HepG2 (cell line): ENCODE measurements at regions not wholly inside any gene's neighbourhood (a gene's known extent, or its start where the extent isn't known, plus 50 kb on each side); places are given as distances from the start of the nearest gene placed in this dataset.

Experiments
- ATAC-seq: fragments of 200-7000 bp; cut with Tn5 transposase; 3 replicates; pipeline ENCODE4 v1.9.1; 2020; ENCODE audit warnings: mild to moderate bottlenecking, moderate library complexity
- BruUV-seq: library from RNA; stranded (reverse); fragments of 400-500 nt; replicated peaks from 2 replicates; lab custom pipeline; 2021; lab: Mats Ljungman, UMichigan
- CTCF ChIA-PET: fragments of 300-600 bp; formaldehyde crosslinking; extraction: SDS; loops from one replicate; lab custom pipeline; 2021; ENCODE audit warnings: low total read pairs, inconsistent platforms, low intra/inter-chr PET ratio; lab: Yijun Ruan, JAX
- POLR2A ChIA-PET: fragments of 350-600 bp; sonication (Branson Sonifier 250); formaldehyde crosslinking; loops from one replicate; lab custom pipeline; 2020; ENCODE audit warnings: antibody characterized with exemption, inconsistent platforms; lab: Yijun Ruan, JAX
- DNase-seq: peaks from one replicate; pipeline ENCODE4 v3.0.0-alpha.2; 2015; ENCODE audit warnings: low spot score
- FAIRE-seq: peaks from 3 replicates; lab custom pipeline; 2011; peaks lifted over from hg19 to GRCh38; lab: Jason Lieb, UNC
- H2AFZ ChIP-seq: one replicate; pipeline ENCODE4 v1.6.1; 2011; ENCODE audit warnings: low read length, inconsistent platforms
- H3K27ac ChIP-seq: fragments of 300-600 bp; 3 replicates; pipeline ENCODE4 v1.8.0; 2011; ENCODE audit warnings: mixed run types, mild to moderate bottlenecking, mixed read lengths, low read length, inconsistent platforms; ENCODE audit not compliant: insufficient read depth; ENCODE audit errors: extremely low read length
- H3K27me3 ChIP-seq, 2 experiments: fragments of 200-600 bp in 1 of 2; 2 replicates in 1 of 2; 3 replicates in 1 of 2; pipeline versions ENCODE4 v1.6.0 to v1.8.0; 2011; ENCODE audit warnings: low read length in 2 of 2, mild to moderate bottlenecking in 2 of 2, moderate library complexity in 2 of 2, inconsistent platforms in 1 of 2; ENCODE audit not compliant: insufficient read depth in 2 of 2, control insufficient read depth in 1 of 2
- H3K36me3 ChIP-seq, 2 experiments: fragments of 200-600 bp in 1 of 2; replicated peaks in 1 of 2; 2 replicates in 1 of 2; 3 replicates in 1 of 2; pipeline versions ENCODE4 v1.5.1 to v1.8.0; 2011; ENCODE audit warnings: low read length in 2 of 2, inconsistent platforms in 1 of 2; ENCODE audit not compliant: insufficient read depth in 2 of 2, control insufficient read depth in 1 of 2
- H3K4me1 ChIP-seq: 2 replicates; pipeline ENCODE4 v1.5.1; 2012; ENCODE audit warnings: low read length, inconsistent platforms; ENCODE audit not compliant: insufficient read depth
- H3K4me2 ChIP-seq: 2 replicates; pipeline ENCODE4 v1.6.0; 2011; ENCODE audit warnings: low read depth, low read length, inconsistent platforms
- H3K4me3 ChIP-seq, 3 experiments: fragments of 200-600 bp in 1 of 3; sonication (generic), shearing (Covaris generic) in 1 of 3; replicated peaks in 1 of 3; 2 replicates each; pipeline ENCODE4 v1.5.1; 2011 to 2016; ENCODE audit warnings: low read length in 3 of 3, inconsistent platforms in 2 of 3, low read depth in 2 of 3, mild to moderate bottlenecking in 2 of 3, control low read depth in 1 of 3, mixed read lengths in 1 of 3; ENCODE audit not compliant: insufficient read depth in 1 of 3
- H3K79me2 ChIP-seq: one replicate; pipeline ENCODE4 v1.6.1; 2011; ENCODE audit warnings: low read length, inconsistent platforms; ENCODE audit not compliant: insufficient read depth
- H3K9ac ChIP-seq: 2 replicates; pipeline ENCODE4 v1.6.0; 2011; ENCODE audit warnings: mild to moderate bottlenecking, low read depth, low read length, inconsistent platforms; ENCODE audit not compliant: insufficient read depth
- H3K9me3 ChIP-seq: 2 replicates; pipeline ENCODE4 v1.5.1; 2012; ENCODE audit warnings: mild to moderate bottlenecking, low read length
- H4K20me1 ChIP-seq: 2 replicates; pipeline ENCODE4 v1.6.0; 2011; ENCODE audit warnings: inconsistent platforms, mild to moderate bottlenecking, low read length, moderate library complexity; ENCODE audit not compliant: insufficient read depth
- EED ChIP-seq: sonication (generic); formaldehyde crosslinking; IDR thresholded peaks from 2 replicates; pipeline ENCODE4 v1.5.0; 2020; ENCODE audit warnings: mild to moderate bottlenecking, missing genetic modification reagents
- FOSL2 ChIP-seq: sonication (generic); formaldehyde crosslinking; IDR thresholded peaks from 2 replicates; pipeline ENCODE4 v1.4.0; 2020; ENCODE audit warnings: missing genetic modification reagents
- GTF2F1 ChIP-seq: fragments of 150-350 bp; IDR thresholded peaks from 2 replicates; pipeline ENCODE4 v1.6.1; 2014; ENCODE audit warnings: low read length
- KLF15 ChIP-seq: sonication (generic); formaldehyde crosslinking; IDR thresholded peaks from 2 replicates; pipeline ENCODE4 v1.8.1; 2023; ENCODE audit warnings: borderline replicate concordance, mild to moderate bottlenecking, inconsistent platforms, missing genetic modification reagents, mixed read lengths
- KMT2B ChIP-seq: IDR thresholded peaks from 2 replicates; pipeline ENCODE4 v1.6.1; 2016; ENCODE audit warnings: missing genetic modification reagents, missing compliant biosample characterization
- ZNF274 ChIP-seq: sonication (generic); formaldehyde crosslinking; IDR thresholded peaks from 2 replicates; pipeline ENCODE4 v1.5.1; 2020; ENCODE audit warnings: mild to moderate bottlenecking, missing genetic modification reagents
- ZNF543 ChIP-seq: sonication (generic); formaldehyde crosslinking; IDR thresholded peaks from 2 replicates; pipeline ENCODE4 v1.4.0; 2020; ENCODE audit warnings: mild to moderate bottlenecking, missing genetic modification reagents
- WGBS: methylation state at CpG from one replicate; pipeline ENCODE4 v1.1.6; 2017; ENCODE audit warnings: low lambda C conversion rate; 5-methylcytosine and 5-hydroxymethylcytosine counted together
- in situ Hi-C: cut with HindIII; loops from 2 replicates; pipeline ENCODE4 v1.10.0; 2017; ENCODE audit warnings: low pct_unique_long_range_greater_than_20kb; ENCODE audit not compliant: extremely low pct_ligation_motif_present
- intact Hi-C: fragments of 100-400 bp; cut with micrococcal nuclease; formaldehyde crosslinking; loops from one replicate; pipeline ENCODE4 v1.10.0; 2022; ENCODE audit not compliant: unreplicated experiment
- TF ChIP-seq, protein P1 (sequence below): IDR thresholded peaks from 2 replicates; pipeline ENCODE4 v1.6.1; 2018; ENCODE audit warnings: missing genetic modification reagents

DNA sequence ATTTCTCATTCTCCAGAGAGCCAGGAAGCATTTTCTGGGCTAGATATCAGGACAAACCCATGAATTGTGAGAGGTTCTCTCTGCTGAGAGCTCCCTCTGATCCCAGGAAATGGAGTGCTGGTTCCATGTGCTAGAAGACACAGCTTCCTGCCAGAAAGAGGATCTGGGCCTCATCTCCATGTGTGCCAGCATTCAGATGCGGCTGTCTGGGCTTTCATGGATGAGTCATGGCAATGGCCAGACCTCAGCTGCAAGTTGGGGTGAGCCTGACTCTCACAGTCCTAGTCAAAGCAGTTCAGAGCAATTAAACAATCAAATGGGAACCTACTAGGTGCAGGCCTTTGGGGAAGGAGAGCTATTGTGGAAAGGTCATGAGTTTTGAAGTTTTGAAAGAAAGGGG lies 82.3 kb upstream of the EED start:
- H2AFZ ChIP-seq = no peak overlapping the region
- no peak overlapping the region for H3K4me3 ChIP-seq
- no peak overlapping the region for H3K9ac ChIP-seq
- ATAC-seq (peak; percentile 47; the same call in 2 of the 3 replicates), DNase-seq (no peak), FAIRE-seq (no peak)
- in situ Hi-C loops = no loop called here
- WGBS = 17% methylated on average over 1 of the region's 1 CpG
- H3K27me3 ChIP-seq = no peaks in the 10 kb centered on the region
- intact Hi-C loops = no loop called here
- H3K36me3 ChIP-seq = no peaks in the 10 kb centered on the region
- no peak overlapping the region for H3K27ac ChIP-seq
- BruUV-seq = no TSS peak
- CTCF ChIA-PET = no interaction called here
- H3K4me1 ChIP-seq = peaks cover 31% of the 10 kb centered on the region
- POLR2A ChIA-PET = no interaction called here
- TF ChIP-seq KLF15 (CRISPR knock-in tag) (no peak), FOSL2 (CRISPR knock-in tag) (peak; percentile 65), GTF2F1 (no peak), ZNF274 (CRISPR knock-in tag) (no peak)
- TF ChIP-seq, protein P1, sequence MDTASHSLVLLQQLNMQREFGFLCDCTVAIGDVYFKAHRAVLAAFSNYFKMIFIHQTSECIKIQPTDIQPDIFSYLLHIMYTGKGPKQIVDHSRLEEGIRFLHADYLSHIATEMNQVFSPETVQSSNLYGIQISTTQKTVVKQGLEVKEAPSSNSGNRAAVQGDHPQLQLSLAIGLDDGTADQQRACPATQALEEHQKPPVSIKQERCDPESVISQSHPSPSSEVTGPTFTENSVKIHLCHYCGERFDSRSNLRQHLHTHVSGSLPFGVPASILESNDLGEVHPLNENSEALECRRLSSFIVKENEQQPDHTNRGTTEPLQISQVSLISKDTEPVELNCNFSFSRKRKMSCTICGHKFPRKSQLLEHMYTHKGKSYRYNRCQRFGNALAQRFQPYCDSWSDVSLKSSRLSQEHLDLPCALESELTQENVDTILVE = no peak
- no peak overlapping the region for H3K4me2 ChIP-seq
- no peaks in the 10 kb centered on the region for H4K20me1 ChIP-seq
- no peaks in the 10 kb centered on the region for H3K79me2 ChIP-seq
- no peaks in the 10 kb centered on the region for H3K9me3 ChIP-seq

DNA sequence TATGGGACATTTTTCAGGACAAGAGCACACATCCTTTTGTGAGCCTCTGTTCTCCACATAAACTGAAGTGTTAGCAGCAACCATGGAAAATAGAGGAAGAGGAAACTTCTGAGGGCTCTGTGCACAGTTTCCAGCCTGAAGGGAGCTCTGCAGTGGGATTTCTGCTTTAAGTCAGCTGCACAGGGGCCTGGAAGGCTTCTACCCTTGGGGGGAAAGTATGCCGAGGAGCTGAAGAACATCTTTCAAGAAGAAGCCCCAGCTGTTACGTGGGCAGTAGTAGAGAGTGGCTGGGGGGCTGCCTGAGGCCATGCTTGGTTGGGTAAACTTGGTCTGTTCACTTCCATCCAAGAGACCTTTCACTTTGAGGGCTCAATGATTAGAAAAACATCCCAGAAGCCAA lies 82.7 kb upstream of the EED start:
- H3K4me3 ChIP-seq = no peak overlapping the region
- peaks cover 31% of the 10 kb centered on the region for H3K4me1 ChIP-seq
- H3K36me3 ChIP-seq = no peaks in the 10 kb centered on the region
- CTCF ChIA-PET = no interaction called here
- FAIRE-seq = no peak
- POLR2A ChIA-PET = no interaction called here
- intact Hi-C loops (no loop called here), in situ Hi-C loops (no loop called here)
- no peaks in the 10 kb centered on the region for H4K20me1 ChIP-seq
- H2AFZ ChIP-seq = no peak overlapping the region
- DNase-seq = no peak
- no peak overlapping the region for H3K9ac ChIP-seq
- H3K4me2 ChIP-seq = no peak overlapping the region
- 77% methylated on average over 2 of the region's 2 CpGs for WGBS
- H3K27ac ChIP-seq = no peak overlapping the region
- no peak for ATAC-seq
- H3K79me2 ChIP-seq = no peaks in the 10 kb centered on the region
- BruUV-seq = no TSS peak
- H3K27me3 ChIP-seq = no peaks in the 10 kb centered on the region
- no peaks in the 10 kb centered on the region for H3K9me3 ChIP-seq
- TF ChIP-seq ZNF274 (CRISPR knock-in tag) (no peak), KMT2B (no peak), ZNF543 (CRISPR knock-in tag) (no peak), EED (CRISPR knock-in tag) (no peak)
